ENCODE measurements at regions not wholly inside any gene's neighbourhood (a gene's known extent, or its start where the extent isn't known, plus 50 kb on each side); places are given as distances from the start of the nearest gene placed in this dataset.

DNA sequence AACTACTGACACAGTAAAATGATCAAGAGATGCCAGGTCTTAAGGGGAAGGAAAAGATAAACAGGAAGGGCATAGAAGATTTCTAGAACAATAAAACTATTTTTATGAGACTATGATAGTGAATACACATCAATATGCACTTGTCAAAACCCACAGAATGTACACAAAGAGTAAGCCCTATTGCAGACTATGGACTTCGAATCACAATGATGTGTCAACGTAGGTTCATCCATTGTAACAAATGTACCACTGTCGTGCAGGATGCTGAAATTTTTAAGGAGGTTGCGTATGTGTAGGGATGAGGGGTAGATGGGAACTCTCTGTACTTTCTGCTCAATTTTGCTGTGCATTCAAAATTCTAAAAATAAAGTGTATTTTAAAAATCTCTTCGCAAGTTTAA lies 171.9 kb downstream of the KLF12 start:
- TF ChIP-seq ZNF274 (IDR thresholded peaks at IDR 0.05; ENCODE audit: low read depth, low read length), result no peak
- TF ChIP-seq CTCF (IDR thresholded peaks at IDR 0.05 in 2 of 3, conservative IDR thresholded peaks at IDR 0.05 in 1 of 3; ENCODE audit: borderline replicate concordance in 1 of 3, insufficient read depth in 1 of 3, low read depth in 2 of 3, low read length in 2 of 3), result no peak
- no peak for TF ChIP-seq SIN3A (IDR thresholded peaks at IDR 0.05; ENCODE audit: low read depth)
- no peak for TF ChIP-seq MAX (IDR thresholded peaks at IDR 0.05)
- no peak for TF ChIP-seq REST (IDR thresholded peaks at IDR 0.05; ENCODE audit: low read depth)
- TF ChIP-seq POLR2A (IDR thresholded peaks at IDR 0.05; ENCODE audit: borderline replicate concordance, extremely low read depth, insufficient read depth, insufficient read length), result no peak

Measured in HCT116 (cell line).